Stimulated activated CD4-positive, alpha-beta T cell treated with anti-CD3 and anti-CD28 coated beads, Interleukin-12 subunit alpha, Interleukin-12 subunit beta, amount 100 ng/mL, for 48 hours (primary cell): ENCODE measurements at regions not wholly inside any gene's neighbourhood (a gene's known extent, or its start where the extent isn't known, plus 50 kb on each side); places are given as distances from the start of the nearest gene placed in this dataset.
"Not testable (repeated sequence)": the region's sequence is repeated elsewhere in the genome, so short reads cannot be mapped to it uniquely, and the experiment has no call there.

ENCODE experiments used
- DNase-seq, 3 donors: peaks; one replicate each; pipeline ENCODE4 v3.0.0-alpha.2; 2020; ENCODE audit warnings: low read depth in 2 of 3, low spot score in 1 of 3

DNA sequence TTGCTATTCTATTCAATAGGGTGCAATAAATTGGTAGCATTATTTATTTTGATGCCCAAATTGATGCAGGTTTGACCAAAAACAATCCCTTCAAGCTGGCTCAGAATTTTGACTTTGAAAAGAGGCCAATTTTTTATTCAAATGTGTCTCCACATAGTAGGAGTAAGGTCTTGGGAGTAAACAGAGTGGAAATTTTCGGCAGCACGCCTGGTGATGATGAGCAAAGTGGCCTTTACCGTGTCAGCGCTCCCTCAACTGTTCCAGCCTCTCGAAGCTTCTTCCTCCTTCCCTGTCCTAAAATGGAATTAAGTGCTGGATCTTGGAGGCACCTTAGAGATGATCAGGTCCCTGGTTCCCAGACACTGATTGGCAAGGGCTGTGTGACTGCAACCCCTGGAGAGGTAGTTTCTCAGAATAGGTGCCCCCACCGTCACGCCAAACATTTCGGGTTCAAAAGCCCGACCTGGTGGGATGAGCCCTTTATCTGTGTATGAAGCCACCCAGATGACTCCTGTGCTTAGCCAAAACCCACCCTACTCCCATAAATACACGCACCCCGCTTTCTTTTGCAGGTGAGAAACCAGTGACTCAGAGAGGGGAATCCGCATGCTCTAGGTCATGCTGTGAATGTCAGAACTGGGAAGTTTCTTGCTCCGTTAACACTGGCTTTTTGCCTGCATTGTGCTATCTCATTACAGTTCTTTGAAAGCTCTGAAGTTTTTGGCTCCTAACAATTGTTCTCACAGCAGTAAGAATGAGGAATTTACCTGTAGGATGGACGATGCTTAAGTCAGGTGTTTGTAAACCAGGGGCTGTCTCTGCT is 89.1 kb downstream of the CRYGS start:
- DNase-seq = no peak

- no peak for DNase-seq
These were observed 90.6 kb downstream of the CRYGS start for GRCh38 chr3:186453531-186453930.

DNA sequence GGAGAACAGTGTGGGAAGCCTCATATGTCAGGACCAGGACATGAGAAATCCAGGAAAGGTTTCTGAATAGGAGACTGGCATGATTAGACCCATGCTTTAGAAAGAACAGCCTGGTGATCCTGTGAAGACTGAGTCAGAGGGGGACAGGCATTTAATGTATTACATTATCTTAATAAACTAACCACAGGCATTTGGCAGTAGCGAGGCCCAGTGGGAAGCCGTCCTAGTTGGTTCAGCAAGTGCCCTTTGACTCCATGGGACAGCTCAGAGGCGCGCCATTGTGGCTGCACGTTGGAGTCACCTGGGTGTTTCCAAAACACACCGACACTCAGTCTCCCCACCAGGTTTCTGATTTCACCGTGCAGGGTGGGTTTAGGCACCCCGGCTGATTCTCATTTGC is 90.5 kb upstream of the DGKG start:
- DNase-seq = no peak

GRCh38 chr3:186451371-186451770 is 89.3 kb upstream of the DGKG start:
- no peak for DNase-seq

- DNase-seq = no peak
These were observed 82.9 kb upstream of the DGKG start for GRCh38 chr3:186444974-186445373.

GRCh38 chr3:186444288-186444687 is 82.3 kb upstream of the DGKG start:
- DNase-seq = no peak

DNA sequence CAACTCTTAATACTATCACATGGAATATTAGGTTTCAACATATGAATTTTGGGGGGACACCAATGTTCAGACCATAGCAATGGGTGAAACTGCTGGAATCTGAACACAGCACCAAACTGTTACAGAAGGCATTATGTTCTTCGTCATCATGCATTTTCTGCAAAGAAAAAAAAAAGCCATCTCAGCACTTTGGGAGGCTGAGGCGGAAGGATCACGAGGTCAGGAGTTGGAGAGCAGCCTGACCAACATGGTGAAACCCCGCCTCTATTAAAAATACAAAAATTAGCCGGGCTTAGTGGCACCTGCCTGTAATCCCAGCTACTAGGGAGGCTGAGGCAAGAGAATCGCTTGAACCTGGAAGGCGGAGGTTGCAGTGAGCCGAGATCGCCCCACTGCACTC is 80.9 kb upstream of the DGKG start:
- not testable (repeated sequence) for DNase-seq

DNA sequence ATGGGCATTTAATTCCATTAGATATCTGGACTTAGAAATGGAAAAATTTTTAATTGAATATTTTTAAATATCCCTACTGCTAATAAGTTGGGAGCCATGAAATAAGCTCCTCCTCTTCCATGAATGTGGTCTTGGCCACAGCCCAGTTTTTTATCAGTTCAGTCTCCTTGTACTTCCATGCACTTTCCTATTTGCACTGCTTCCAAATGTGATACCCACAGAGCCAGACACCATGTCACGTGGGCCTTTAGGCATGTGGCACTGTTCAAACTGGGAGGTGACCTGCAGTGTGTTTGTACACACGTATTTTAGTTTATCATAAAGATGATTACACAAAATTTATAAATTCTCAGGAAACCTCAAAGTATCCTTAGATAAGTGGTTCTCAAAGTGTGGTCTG is 80.1 kb upstream of the DGKG start:
- no peak for DNase-seq

GRCh38 chr3:186440891-186441290 is 78.9 kb upstream of the DGKG start:
- no peak for DNase-seq

- no peak for DNase-seq
These were observed 77.7 kb upstream of the DGKG start for GRCh38 chr3:186439725-186440124.

DNA sequence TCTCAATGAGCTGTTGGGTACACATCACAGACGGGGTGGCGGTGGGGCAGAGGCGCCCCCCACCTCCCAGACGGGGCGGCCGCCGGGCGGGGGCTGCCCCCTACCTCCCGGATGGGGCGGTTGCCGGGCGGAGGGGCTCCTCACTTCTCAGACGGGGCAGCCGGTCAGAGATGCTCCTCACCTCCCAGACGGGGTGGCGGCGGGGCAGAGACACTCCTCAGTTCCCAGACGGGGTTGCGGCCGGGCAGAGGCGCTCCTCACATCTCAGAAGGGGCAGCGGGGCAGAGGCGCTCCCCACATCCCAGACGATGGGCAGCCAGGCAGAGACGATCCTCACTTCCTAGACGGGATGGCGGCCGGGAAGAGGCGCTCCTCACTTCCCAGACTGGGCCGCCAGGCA is 73.3 kb upstream of the DGKG start:
- not testable (repeated sequence) for DNase-seq

DNA sequence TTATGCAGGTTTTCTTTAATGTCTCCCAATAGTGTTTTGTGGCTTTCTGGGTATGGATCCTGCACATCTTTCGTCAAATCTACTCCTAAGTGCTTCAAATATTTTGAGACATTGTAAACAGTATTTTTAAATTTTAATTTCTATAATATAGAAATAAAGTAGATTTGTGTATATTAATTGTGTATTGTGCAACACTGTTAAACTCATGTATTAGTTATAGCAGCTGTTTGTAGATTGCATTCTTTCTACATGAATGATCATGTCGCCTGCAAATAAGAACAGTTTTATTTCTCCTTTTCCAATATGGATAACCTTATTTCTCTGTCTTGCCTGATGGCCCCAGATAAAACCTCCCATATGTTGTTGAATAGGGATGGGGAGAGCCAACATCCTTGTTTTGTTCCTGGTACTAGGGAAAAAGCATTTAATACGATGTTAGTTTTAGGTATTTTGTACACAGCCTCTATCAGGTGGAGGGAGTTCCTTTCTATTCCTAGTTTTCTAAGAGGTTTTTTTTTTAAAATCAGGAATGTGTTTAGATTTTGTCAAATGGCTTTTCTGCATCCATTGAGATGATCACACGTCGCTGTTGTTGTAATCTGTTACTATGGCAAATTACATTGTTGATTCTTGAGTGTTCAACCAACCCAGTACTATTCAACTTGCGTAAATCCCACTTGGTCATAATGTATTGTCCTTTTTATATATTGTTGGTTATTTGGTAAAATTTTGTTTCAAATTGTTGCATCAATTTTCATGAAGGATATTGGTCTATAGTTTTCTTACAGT is 71.1 kb upstream of the DGKG start:
- DNase-seq = no peak

- DNase-seq = no peak
These were observed 70.2 kb upstream of the DGKG start for GRCh38 chr3:186432189-186432588.

- DNase-seq = no peak
These were observed 65.7 kb upstream of the DGKG start for GRCh38 chr3:186427627-186428281.

GRCh38 chr3:186425788-186426730 is 64.0 kb upstream of the DGKG start:
- DNase-seq = no peak

DNA sequence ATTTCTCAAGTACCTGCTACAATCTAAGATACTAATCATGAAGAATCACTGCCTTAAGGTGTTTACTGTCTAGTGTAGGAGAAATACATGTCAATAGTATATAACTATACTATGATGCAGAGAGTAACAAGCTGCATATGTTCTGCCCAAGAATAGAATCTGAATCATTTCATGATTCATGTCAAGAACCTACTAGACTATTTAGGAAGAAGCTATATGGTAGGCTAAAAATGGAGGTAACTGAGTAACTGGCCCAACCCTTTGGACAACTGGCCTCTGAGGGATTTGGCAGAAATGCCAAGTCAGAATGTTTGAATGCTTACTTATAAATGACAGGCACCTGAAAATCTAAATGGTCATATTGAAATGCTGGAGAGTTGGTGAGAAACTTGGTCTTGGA is 59.9 kb upstream of the DGKG start:
- no peak for DNase-seq

DNA sequence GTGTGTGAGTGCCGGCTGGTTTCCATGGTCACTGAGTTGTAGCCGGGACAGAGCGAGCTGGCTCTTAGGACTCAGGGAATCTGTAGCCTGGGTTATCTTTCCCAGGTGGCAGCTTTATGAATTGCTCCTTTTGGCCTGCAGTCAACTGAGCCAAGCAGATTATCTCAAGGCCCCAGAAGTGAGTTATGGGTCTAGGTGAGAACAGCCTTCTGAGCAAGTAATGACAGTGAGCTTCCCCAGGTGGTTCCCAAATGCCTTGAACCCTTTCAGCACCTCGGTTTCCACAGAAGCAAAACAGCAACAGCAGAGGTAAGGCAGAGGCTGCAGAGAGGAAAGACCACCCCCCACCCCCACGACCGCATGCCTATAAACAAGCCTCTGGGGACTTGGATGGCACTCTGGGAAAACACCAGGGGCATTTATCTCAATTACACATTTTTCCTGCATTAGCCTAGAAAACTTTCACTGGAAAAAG is 56.7 kb upstream of the DGKG start:
- DNase-seq = no peak

- peak in 1 of 3 donors; percentile 7 for DNase-seq
These were observed 55.8 kb upstream of the DGKG start for GRCh38 chr3:186417791-186418190.

DNA sequence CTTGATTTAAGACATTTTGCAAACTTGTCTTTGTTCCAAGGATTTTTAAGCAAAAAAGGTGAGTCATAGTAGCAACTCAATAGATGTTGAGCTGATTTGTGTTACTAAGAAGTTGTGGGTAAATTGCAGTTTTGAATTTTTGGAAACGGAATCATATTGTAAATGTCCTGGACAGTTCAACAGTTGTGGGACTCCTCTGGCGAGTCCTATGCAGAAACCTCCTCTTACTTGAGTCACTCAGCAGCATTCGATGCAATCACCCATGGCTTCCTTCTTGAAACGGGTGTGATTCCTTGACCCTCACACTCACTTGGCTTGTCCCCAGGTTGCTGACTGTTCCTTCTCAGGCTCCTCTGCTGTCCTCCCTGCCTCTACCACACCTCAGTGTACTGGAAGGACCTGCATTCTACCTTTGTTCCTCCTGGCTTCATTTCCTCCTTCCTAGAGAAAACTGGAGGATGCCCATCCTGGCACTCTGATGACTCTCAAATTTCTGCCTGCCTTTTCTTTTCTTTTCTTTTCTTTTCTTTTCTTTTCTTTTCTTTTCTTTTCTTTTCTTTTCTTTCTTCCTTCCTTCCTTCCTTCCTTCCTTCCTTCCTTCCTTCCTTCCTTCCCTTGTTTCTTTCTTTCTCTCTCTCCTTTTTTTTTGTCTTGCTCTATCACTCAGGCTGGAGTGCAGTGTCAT is 52.8 kb upstream of the DGKG start:
- DNase-seq = no peak
